Amniotic stem cell (primary cell): ENCODE measurements at regions not wholly inside any gene's neighbourhood (a gene's known extent, or its start where the extent isn't known, plus 50 kb on each side); places are given as distances from the start of the nearest gene placed in this dataset.

Experiments used
- DNase-seq: peaks from one replicate; lab custom pipeline; 2025; lab: John Stamatoyannopoulos, UW

DNA sequence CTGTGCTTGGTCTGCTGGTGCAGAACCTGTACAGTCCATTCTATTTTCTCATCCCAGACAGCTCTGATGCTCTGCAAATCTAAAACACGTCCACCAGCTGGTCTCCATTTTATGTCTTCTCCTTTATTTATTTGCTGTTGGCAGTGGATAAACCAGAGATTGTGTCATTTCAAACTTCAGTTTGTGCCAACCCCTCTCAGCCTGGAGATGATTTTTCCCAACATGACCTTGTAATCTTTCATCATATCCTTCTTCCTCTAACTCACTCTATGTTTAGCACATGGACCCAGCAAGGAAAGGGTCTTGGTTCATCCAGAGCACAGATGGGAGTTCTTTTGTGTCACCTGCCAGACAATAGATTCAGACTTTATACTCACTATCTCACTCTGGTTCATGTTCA, 273.2 kb downstream of the MTX2 start:
- DNase-seq, result no peak

- DNase-seq, result no peak
Observed at GRCh38 chr2:176544557-176544956, 275.3 kb downstream of the MTX2 start.

- no peak for DNase-seq
Observed at GRCh38 chr2:176544991-176545956, 276.0 kb downstream of the MTX2 start.

GRCh38 chr2:176546550-176546949, 277.3 kb downstream of the MTX2 start:
- no peak for DNase-seq

DNA sequence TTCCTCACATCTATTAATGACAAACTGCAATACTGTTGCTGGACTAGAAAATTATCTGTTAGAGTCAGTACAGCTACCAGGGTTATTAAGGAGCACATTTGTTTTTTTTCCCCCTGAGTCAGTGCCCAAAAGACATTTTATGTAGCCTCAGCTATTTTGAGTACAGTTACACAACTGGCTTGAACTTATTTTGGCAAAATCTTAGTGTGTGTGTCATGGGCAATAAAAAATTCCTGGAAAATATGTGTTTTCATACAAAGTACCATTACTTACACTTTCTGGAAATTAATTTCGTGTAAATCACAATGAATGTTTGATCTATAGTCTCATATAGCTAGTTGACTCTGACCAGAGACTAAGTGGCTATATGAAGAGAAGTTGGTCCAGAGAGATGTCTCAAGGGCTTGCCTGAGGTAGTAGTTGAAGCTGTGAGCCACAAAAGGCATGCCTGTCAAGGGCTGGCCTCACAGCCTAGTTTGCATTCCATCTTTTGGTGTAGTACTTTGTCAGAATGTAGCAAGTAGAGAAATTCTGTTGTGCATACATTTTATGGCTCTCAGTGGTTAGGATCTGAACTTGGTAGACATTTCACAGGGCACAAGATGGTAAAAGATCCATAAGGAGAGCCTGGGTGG, 283.4 kb downstream of the MTX2 start:
- DNase-seq, result no peak

DNA sequence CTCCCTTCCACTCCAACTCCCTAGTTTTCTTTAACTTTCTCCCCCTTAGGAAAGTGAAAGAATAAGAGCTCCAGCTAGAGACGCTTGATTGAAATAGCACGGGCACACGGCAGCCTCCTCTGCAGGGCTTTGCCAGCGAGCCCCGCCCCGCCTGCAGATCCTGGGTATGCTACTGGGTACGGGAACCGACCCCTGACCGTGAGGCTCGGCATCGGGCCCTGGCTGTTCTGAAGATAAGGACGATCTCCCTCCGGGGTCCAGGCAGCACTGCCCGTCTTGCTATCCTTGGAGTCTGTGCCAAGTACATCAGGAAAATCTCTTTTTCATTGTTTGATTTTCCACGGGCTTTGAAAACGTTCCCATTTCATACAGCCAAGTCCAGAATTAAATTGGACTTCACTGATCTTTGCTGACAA, 284.5 kb downstream of the MTX2 start:
- DNase-seq, result no peak

- no peak for DNase-seq
Observed at GRCh38 chr2:176554101-176555048, 285.1 kb downstream of the MTX2 start.

DNA sequence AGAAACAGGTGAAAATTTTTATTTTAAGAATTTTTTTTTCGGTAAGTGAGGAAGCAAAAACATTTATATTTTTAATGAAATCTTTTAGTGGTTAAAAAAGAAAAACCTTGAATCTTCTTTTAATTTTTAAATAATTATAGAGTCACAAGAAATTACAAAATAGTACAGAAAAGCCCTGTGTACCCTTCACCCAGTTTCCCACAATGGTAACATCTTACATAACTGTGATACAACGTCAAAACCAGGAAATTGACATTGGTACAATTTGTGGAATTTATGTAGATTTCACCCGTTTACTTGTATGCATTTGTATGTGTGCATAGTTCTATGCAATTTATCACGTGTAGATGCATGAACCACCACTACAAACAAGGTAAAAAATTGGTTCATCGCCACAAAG, 285.9 kb downstream of the MTX2 start:
- DNase-seq, result no peak

DNA sequence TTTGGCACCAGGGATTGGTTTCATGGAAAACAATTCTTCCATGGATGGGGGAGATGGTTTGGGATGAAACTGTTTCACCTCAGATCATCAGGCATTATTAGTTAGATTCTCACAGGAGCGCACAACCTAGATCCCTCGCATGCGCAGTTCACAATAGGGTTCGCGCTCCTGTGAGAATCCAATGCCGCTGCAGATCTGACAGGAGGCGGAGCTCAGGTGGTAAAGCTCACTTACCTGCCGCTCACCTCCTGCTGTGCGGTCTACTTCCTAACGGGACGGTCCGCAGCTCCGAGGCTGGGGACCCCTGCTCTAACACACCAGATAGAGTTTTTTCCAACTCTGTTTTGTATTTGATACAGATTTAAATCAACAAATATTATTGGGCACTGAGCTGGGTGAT, 286.5 kb downstream of the MTX2 start:
- DNase-seq, result no peak

- no peak for DNase-seq
Observed at GRCh38 chr2:176556373-176556772, 287.1 kb downstream of the MTX2 start.

- no peak for DNase-seq
Observed at GRCh38 chr2:176557821-176558220, 288.6 kb downstream of the MTX2 start.

DNA sequence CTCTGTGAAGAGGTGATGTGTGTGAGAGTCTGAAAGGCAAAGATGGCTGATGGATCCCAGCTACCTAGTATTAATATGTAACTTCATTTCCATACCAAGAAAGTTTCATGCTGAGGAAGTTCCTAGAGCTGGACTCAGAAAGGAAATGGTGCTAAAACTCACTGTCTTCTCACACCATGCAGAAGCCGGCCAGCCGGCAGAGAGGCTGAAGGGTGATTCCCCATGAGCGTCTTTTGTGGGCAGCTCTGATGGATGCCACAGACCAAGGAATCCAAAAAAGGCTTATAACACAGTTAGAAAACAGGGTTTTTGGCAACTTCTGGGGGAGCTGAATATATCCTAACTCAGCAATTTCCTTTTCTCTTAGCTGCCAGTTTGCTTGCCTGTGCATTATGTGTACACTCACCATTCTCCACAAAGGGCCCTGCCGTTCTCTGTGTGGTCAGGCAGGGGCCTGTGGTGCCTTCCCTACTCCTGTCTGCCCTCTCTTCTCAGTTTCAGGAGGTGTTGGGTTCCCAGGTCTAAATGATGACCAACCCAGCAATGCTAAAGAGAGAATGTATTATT, 289.4 kb downstream of the MTX2 start:
- DNase-seq, result no peak

GRCh38 chr2:176560296-176560695, 291.1 kb downstream of the MTX2 start:
- DNase-seq, result no peak

GRCh38 chr2:176561706-176562105, 292.5 kb downstream of the MTX2 start:
- no peak for DNase-seq

DNA sequence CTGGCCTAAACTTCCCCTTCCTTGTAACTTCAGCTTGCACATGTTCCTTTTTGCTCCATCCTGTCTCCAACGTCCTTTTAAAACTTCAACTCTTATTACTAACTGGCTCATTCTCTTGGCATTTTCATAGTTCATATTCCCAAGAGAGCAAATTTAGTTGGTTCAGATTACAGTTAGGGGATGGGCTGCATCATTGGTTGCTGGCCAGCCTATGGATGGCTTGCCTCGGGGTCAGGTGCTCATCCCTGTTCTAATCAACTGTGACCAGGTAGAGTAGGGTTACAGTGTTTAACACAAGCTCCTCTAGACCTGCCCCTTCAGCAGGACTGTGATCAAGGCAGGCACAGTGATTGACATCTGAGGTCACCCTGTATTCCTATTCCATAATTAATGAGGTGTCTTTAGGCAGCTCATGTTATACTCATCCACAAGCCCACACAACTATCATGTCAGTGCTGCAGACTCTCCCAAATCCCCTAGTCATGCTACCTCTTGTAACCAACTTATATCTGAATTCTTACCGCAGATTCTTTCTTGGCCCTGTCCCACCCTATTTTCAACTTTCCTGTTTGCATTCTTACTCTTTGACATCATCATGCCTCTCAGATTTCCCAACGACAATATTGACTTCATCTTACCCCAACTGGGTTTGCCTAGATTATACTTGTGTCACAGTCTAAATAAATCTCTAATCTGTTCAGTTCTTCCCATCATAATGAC, 293.3 kb downstream of the MTX2 start:
- DNase-seq, result no peak

GRCh38 chr2:176565641-176566323, 296.5 kb downstream of the MTX2 start:
- no peak for DNase-seq

DNA sequence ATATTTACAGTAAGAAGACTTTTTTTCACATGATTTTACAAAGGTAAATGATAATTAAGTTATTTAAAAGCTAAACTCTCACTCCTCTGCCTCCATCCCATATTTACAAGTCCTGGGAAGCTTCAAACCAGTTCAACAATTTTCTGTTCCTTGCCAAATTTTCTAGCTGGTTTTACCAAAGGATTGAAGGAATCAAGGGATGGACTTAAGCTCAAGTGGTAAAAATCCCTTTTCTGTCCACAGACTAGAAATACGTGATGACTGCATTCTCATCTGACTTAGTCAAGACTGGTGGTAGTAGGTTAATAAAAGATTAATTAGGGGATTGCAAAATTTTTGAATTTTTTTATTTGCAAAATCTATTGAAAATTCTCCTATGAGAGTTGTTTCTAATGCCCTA, 297.3 kb downstream of the MTX2 start:
- no peak for DNase-seq

DNA sequence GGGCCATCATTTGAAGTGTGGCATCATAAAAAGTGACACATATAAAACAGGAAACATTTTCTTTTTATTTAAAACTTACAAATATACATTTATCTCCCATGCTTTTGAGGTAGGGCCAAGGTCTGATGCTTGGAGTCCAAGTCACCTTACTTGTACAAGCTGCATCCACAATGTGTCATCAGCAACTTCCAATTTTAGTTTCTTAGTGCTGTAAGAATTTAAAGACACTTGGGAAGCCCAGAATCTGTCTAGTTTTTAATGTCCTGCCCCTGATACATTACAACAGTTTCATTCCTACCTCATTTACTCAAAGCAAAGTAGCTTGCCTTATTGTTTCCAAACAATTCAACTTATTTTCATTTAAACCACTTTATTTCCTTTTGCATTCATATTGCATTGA, 297.7 kb downstream of the MTX2 start:
- DNase-seq, result no peak

DNA sequence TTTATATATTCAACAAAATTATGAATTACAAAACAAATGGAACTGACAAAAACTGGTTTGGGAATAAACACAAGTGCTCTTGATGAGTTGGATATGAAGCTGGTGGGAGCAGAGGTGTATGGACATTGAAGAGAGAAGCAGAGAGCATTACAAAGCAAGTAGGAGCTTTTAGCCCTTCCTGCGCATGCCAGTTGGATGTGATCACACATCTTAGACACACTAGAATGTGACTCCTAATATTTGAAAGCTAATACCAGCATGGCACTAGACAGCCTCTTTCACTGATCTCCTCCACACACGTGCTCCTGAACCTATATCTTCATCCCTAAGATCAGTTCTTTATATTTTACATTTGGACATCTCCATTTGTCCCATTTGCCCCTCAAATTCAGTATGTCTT, 298.1 kb downstream of the MTX2 start:
- DNase-seq, result no peak

- no peak for DNase-seq
Observed at GRCh38 chr2:176569574-176569973, 300.3 kb downstream of the MTX2 start.
